Erythroblast (primary cell): ENCODE measurements at regions not wholly inside any gene's neighbourhood (a gene's known extent, or its start where the extent isn't known, plus 50 kb on each side); places are given as distances from the start of the nearest gene placed in this dataset.

Experiments used
- DNase-seq, 2 experiments: peaks; one replicate each; lab custom pipeline; 2025; lab: John Stamatoyannopoulos, UW
- GATA1 ChIP-seq: IDR thresholded peaks from 2 replicates; pipeline ENCODE4 v1.6.1; 2011; ENCODE audit warnings: low read depth, mild to moderate bottlenecking, control low read depth, low read length, moderate library complexity
- POLR2A ChIP-seq: IDR thresholded peaks from 2 replicates; pipeline ENCODE4 v1.6.1; 2011; ENCODE audit warnings: mild to moderate bottlenecking, low read length

GRCh38 chr10:2464483-2464882 lies 602.9 kb upstream of the PFKP start:
- DNase-seq, result no peak
- no peak for TF ChIP-seq GATA1
- no peak for TF ChIP-seq POLR2A

DNA sequence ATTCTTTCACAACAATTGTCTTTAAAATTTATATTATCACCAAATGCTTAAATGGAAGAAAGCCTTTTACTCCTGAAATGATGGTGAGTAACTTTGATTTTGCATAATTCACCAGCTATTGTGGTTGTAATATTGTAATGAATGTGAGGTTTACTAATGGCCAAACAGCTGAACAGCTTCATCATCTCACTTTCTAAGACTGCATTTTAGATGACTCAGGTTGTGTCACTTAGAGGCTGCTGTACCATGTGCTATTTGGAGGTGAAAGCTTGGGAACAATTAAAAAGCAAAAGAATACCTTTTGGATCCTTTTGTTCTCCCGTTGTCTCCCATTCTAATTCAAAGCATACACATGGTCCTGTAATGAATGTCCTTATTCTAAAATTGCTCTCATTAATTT lies 604.0 kb upstream of the PFKP start:
- TF ChIP-seq POLR2A, result no peak
- TF ChIP-seq GATA1, result no peak
- DNase-seq, result no peak

DNA sequence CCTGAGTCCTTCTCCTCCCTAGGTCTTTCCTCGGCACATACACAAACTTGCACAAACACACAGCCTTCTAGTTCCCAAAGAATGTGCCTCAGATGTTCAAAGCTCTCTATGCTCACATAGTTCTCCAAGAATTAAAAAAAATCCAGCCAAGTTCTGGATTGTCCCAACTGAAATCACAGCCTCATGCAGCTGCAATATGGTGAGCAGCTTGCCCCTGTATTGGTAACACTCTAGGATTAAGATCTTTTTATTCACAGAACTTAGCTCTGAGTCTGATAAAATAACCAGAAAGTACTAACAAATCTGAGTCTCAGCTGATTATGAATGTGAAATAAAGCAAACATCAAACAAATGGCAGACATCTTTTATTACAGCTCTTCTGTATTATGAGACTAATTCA lies 604.8 kb upstream of the PFKP start:
- TF ChIP-seq GATA1, result no peak
- no peak for TF ChIP-seq POLR2A
- no peak for DNase-seq

DNA sequence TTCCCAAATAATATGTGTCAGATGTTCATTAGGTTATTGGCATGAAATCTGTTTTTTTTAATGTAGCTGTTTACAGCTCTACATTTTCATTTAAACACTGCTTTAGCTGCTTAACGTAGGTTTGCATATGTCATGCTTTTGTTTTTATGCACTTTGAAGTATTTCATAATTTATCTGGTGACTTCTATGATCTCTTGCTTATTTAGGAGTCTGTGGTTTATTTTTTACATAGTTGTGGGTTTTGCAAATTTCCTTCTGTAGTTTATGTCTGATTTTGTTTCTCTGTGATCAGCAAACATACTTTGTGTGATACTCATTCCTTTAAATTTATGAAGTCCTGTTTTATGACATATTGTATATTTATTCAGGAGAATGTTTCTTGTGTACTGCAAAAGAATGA lies 606.5 kb upstream of the PFKP start:
- DNase-seq, result no peak
- no peak for TF ChIP-seq POLR2A

GRCh38 chr10:2459713-2460112 lies 607.6 kb upstream of the PFKP start:
- no peak for DNase-seq
- TF ChIP-seq POLR2A (no peak), GATA1 (no peak)

DNA sequence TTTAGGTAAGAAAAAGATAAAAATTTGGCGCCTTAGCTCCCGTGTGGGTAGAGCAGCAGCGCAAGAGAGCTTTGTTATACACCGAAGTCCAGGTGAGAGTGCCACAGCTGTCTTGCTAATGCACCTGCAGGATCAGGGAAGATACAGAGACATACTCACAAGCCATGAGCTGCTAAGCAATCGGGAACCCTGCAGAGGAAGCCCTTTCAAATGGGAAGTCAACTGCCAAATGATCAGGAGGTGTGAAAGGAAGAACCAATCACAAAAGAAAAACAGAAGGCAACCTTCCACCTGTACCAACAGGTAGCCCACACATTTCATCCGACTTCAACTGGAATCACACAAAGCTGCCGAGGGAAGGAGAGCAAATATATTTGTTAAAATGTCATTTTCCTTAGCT lies 610.5 kb upstream of the PFKP start:
- no peak for DNase-seq
- TF ChIP-seq POLR2A, result no peak
- TF ChIP-seq GATA1, result no peak

DNA sequence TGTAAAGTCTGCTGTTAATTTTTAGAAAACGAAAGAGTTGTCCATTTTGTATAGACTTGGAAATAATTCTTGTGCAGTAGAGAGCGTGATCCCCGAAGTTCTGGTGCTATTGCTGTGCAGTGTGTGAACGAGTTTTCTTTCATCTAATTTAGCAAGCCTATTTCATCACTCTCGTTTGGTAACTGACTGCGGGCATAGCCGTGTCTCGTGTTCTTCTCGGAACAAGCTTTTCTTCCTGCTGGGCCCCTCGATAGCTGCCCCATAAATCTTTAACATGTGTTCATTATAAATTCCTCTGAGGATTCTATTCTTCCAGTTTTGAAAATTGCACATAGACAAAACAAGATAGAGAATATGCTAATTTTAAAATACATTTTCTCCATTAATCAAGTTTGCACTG lies 622.0 kb upstream of the PFKP start:
- TF ChIP-seq POLR2A (no peak), GATA1 (no peak)
- DNase-seq, result no peak

DNA sequence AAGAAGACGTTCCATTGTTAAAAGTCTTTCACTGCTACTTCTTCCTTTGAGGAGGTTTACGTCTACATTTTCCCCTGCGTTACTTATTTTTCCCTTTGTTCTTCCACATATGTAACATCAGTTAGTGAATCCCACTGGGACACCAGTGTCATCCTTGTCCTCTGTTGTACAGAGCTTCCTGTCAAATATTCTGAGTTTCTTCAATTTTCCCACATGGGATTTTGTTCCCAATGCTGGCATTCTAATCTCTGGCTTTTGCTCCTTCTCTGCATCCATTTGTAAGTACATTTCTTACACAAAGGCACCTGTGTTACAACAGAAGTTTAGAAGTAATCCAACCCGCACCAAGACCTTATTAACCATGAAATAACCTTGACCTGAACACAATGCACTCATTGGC lies 627.4 kb upstream of the PFKP start:
- DNase-seq, result no peak
- TF ChIP-seq POLR2A (no peak), GATA1 (no peak)

DNA sequence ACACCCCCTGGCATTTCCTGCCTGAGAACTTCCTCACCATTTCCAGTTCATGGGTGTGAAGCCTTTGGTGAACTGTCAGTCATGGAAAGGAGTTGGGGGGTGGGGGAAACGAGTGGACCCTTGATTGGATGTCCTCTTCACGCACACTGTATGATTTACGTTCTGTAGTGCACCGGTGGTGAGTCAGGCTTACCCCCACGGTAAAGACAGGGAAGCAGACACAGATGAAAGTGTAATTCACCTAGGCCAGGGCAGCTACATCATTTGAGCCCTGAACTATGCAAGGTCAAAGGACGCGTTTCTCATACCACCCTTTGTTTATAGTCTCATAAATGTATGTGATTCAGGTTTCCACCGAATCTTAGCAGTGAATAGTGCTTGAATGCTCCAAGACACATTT lies 628.3 kb upstream of the PFKP start:
- TF ChIP-seq GATA1, result no peak
- TF ChIP-seq POLR2A, result no peak
- DNase-seq, result no peak

DNA sequence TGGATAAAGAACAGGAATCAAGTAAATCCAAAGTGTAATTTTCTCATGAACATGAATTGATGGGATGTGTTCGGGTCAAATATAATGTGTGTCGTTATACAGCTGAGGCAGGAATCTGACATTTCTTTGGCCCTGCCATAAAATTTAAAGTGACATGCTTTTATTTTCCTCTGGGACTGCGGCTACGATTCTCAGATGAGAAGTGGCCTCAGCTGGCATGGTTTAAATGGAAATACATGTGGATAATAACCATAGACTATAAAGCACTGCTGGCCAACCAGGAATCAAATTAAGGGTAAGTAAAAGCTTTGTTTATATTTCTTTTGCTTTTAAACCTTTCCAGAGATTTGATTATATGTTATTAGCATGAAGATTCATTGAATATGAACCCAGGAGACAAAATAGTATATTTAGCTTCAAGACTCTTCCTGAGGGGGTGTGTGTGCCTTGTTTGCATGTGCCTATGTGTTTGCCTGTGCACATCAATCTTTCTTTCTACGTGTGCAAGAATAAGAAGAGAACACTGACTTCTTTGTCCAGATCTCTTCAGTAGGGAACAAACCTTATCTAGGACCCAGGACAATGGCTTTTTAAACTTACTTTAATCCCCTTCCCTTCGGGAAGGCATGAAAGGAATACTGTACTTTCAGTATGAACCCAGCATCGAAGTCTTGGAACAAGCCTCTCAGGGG lies 629.0 kb upstream of the PFKP start:
- no peak for DNase-seq
- TF ChIP-seq GATA1, result no peak
- TF ChIP-seq POLR2A, result no peak

DNA sequence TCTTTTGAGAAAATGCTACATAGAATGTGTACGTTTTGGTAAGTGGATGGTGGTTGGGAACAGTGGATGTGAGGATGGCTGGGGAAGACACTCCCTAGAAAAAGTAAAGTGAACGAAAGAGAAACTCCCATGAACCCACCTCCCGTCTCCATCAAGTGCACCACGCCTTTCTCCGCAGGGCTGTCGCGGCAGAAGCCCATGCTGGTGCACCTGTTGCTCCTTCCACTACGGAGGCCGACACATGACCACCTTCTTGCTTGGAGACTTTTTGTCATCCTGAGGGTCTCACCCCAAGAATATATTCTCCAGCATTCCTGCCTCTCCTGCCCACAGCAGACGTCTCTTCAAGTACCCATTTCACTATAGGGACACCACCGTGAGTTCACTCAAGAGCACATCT lies 630.4 kb upstream of the PFKP start:
- TF ChIP-seq GATA1 (no peak), POLR2A (no peak)
- DNase-seq, result no peak

GRCh38 chr10:2431961-2432360 lies 635.4 kb upstream of the PFKP start:
- TF ChIP-seq GATA1 (no peak), POLR2A (no peak)
- no peak for DNase-seq

DNA sequence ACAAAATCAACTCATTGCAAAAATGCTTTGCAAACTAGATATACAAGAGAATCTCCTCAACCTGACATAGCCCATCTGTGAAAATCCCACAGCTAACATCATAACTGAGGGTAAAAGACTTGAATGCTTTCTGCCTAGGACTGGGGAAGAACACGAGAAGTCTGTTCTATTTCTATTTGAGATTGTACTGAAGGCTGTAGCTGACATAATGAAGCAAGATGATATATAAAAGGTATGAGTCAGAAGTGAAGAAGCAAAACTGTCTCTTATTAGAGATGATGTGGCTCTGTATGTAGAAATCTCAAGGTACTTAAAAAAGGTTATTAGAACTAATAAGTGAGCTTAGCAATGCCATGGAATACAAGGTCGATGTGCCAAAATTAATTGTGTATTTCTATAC lies 639.9 kb upstream of the PFKP start:
- no peak for DNase-seq
- TF ChIP-seq GATA1 (no peak), POLR2A (no peak)

DNA sequence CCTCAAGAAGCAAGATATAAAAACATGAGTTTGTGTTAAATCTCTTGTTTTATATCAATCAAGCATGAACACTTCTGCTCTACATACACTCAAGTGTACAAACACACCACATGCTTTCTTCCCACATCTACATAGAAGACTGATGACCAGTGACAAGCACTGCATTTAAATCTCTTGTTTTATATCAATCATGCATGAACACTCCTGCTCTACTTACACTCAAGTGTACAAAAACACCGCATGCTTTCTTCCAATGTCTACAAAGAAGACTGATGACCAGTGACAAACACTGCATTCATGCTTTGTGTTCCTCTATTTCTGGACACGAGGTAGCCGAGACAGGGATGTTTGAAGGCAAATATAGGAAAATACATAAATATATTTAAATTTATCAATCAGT lies 642.0 kb upstream of the PFKP start:
- TF ChIP-seq GATA1 (no peak), POLR2A (no peak)
- no peak for DNase-seq

GRCh38 chr10:2414562-2414961 lies 652.8 kb upstream of the PFKP start:
- no peak for DNase-seq
- TF ChIP-seq POLR2A, result no peak
- TF ChIP-seq GATA1, result no peak
